ENCODE measurements at regions not wholly inside any gene's neighbourhood (a gene's known extent, or its start where the extent isn't known, plus 50 kb on each side); places are given as distances from the start of the nearest gene placed in this dataset.
"Not testable (repeated sequence)": the region's sequence is repeated elsewhere in the genome, so short reads cannot be mapped to it uniquely, and the experiment has no call there.

DNA sequence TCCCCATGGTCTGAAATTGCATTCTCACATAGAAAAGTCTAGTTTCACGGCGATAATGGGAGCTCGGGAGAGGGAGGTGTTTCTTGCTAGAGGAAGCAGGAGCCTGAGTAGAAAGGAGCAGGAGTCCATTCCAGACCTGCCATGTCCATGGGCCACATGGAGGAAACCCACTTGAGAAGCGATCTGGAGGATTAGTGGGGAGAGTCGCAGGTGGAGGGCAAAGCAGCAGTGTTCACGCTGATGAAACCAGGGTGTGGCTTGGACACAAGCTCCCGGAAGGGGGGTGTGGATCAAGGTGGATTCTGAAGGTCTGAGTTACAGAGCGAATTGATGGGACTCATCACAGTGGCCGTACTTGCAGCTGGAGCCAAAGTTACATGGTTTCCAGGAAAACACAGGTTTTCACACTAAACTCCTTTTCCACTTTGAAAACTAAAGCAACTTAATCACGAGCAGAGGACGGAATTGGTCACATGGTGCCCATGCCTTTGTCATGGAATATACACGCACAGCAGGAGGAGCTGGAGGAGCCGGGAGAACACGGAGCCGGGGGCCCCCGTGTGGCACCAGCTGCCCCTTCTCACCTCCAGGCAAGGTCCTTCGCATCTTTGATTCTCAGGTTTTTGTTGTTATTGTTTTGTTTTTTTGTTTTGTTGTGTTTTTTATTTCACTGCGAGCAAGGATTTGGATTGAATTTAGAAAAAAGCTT lies 255.1 kb upstream of the MYT1L start:
- Mint-ChIP-seq H3K27ac (ENCODE audit: unreplicated experiment) (no peak overlapping the region), H3K4me1 (peaks cover 8% of the 10 kb centered on the region), H3K4me3 (no peak overlapping the region), H3K27me3 (ENCODE audit: low read depth) (peaks cover 8% of the 10 kb centered on the region), H3K9me3 (peaks cover 2% of the 10 kb centered on the region), H3K36me3 (ENCODE audit: low read depth) (no peaks in the 10 kb centered on the region)
- DNase-seq (ENCODE audit: low read depth, low spot score) = no peak
- TF ChIP-seq, protein P1, sequence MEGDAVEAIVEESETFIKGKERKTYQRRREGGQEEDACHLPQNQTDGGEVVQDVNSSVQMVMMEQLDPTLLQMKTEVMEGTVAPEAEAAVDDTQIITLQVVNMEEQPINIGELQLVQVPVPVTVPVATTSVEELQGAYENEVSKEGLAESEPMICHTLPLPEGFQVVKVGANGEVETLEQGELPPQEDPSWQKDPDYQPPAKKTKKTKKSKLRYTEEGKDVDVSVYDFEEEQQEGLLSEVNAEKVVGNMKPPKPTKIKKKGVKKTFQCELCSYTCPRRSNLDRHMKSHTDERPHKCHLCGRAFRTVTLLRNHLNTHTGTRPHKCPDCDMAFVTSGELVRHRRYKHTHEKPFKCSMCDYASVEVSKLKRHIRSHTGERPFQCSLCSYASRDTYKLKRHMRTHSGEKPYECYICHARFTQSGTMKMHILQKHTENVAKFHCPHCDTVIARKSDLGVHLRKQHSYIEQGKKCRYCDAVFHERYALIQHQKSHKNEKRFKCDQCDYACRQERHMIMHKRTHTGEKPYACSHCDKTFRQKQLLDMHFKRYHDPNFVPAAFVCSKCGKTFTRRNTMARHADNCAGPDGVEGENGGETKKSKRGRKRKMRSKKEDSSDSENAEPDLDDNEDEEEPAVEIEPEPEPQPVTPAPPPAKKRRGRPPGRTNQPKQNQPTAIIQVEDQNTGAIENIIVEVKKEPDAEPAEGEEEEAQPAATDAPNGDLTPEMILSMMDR (conservative IDR thresholded peaks at IDR 0.05) = no peak

DNA sequence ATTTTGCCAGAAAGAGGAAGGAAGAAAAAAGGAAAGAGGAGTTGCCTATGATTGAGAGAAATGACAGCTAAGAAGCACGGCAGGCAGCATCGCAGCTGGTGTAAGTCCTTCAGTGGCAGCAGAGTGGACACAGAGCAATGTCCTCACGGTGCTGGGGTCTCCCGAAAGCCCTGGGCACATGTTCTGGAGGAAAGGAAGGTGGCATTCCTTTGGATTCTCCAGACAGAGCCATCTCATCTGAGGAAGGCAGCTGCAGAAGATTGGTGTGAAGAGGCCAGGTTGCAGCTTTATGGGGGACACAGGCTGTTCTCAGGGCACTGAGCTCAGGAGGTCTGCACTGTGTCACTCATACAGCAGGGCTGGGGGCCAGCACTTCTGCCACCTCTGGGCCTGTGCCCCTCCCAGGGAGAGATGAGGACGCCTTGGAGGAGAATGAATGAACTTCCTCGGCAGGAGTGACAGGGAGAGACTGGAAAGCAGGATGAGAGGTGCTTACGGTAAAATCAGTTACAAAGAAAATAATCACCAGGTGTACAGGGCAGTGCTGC lies 252.0 kb upstream of the MYT1L start:
- TF ChIP-seq, protein P1 (conservative IDR thresholded peaks at IDR 0.05) = no peak
- no peaks in the 10 kb centered on the region for H3K36me3 Mint-ChIP-seq (ENCODE audit: low read depth)
- peak overlapping the region; percentile 8 for H3K27ac Mint-ChIP-seq (ENCODE audit: unreplicated experiment)
- no peak for DNase-seq (ENCODE audit: low read depth, low spot score)
- peaks cover 2% of the 10 kb centered on the region for H3K9me3 Mint-ChIP-seq
- peaks cover 9% of the 10 kb centered on the region for H3K27me3 Mint-ChIP-seq (ENCODE audit: low read depth)
- H3K4me1 Mint-ChIP-seq = peaks cover 8% of the 10 kb centered on the region
- H3K4me3 Mint-ChIP-seq = no peak overlapping the region

GRCh38 chr2:2581331-2582159 lies 250.5 kb upstream of the MYT1L start:
- H3K9me3 Mint-ChIP-seq = peaks cover 2% of the 10 kb centered on the region
- no peaks in the 10 kb centered on the region for H3K36me3 Mint-ChIP-seq (ENCODE audit: low read depth)
- H3K4me3 Mint-ChIP-seq = no peak overlapping the region
- peaks cover 9% of the 10 kb centered on the region for H3K27me3 Mint-ChIP-seq (ENCODE audit: low read depth)
- TF ChIP-seq, protein P1 (conservative IDR thresholded peaks at IDR 0.05) = no peak
- H3K27ac Mint-ChIP-seq (ENCODE audit: unreplicated experiment) = no peak overlapping the region
- no peak for DNase-seq (ENCODE audit: low read depth, low spot score)
- peaks cover 3% of the 10 kb centered on the region for H3K4me1 Mint-ChIP-seq

GRCh38 chr2:2580841-2581240 lies 249.8 kb upstream of the MYT1L start:
- not testable (repeated sequence) for DNase-seq (ENCODE audit: low read depth, low spot score); H3K4me3 Mint-ChIP-seq; H3K9me3 Mint-ChIP-seq; H3K27ac Mint-ChIP-seq (ENCODE audit: unreplicated experiment); H3K36me3 Mint-ChIP-seq (ENCODE audit: low read depth); H3K27me3 Mint-ChIP-seq (ENCODE audit: low read depth); H3K4me1 Mint-ChIP-seq

- H3K4me3 Mint-ChIP-seq = no peak overlapping the region
- DNase-seq (ENCODE audit: low read depth, low spot score) = no peak
- H3K4me1 Mint-ChIP-seq = peaks cover 3% of the 10 kb centered on the region
- no peaks in the 10 kb centered on the region for H3K36me3 Mint-ChIP-seq (ENCODE audit: low read depth)
- H3K27ac Mint-ChIP-seq (ENCODE audit: unreplicated experiment) = no peak overlapping the region
- peaks cover 2% of the 10 kb centered on the region for H3K9me3 Mint-ChIP-seq
- TF ChIP-seq, protein P1 (conservative IDR thresholded peaks at IDR 0.05) = no peak
- peaks cover 9% of the 10 kb centered on the region for H3K27me3 Mint-ChIP-seq (ENCODE audit: low read depth)
These were observed 249.3 kb upstream of the MYT1L start for GRCh38 chr2:2580341-2580740.

DNA sequence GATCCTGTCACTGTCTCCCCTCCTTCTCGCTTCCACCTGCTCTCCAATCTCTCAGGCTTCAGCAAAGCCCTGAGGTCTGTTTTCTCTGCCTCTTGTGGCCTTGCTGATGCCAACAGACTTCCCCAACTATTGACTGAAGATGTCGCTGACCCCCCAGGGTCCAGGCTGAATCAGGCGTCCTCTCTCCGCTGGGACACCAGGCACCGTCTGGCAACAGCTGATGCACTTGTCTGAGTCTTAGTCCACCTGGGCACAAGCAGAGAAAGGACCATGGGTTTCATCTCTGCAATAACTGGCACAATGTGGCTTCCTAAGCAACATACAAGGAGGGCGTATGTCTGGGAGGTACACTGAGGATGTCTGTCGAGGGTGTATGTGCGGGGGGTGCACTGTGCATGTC lies 248.7 kb upstream of the MYT1L start:
- Mint-ChIP-seq H3K4me1 (peaks cover 3% of the 10 kb centered on the region), H3K4me3 (no peak overlapping the region), H3K27me3 (ENCODE audit: low read depth) (peaks cover 9% of the 10 kb centered on the region), H3K36me3 (ENCODE audit: low read depth) (no peaks in the 10 kb centered on the region), H3K9me3 (peaks cover 2% of the 10 kb centered on the region), H3K27ac (ENCODE audit: unreplicated experiment) (no peak overlapping the region)
- no peak for DNase-seq (ENCODE audit: low read depth, low spot score)
- TF ChIP-seq, protein P1 (conservative IDR thresholded peaks at IDR 0.05) = no peak
